IPS-18c (cell line): ENCODE measurements at regions not wholly inside any gene's neighbourhood (a gene's known extent, or its start where the extent isn't known, plus 50 kb on each side); places are given as distances from the start of the nearest gene placed in this dataset.
A peak's percentile ranks its signal among the peaks of the same experiment; 100 is the strongest.

Experiments used
- H3K4me3 ChIP-seq: 2 replicates; pipeline ENCODE4 v1.7.0; 2013; ENCODE audit warnings: low read depth, mild to moderate bottlenecking, low read length, moderate library complexity; ENCODE audit not compliant: insufficient read depth
- H3K9me3 ChIP-seq: one replicate; pipeline ENCODE4 v1.6.1; 2013; ENCODE audit warnings: mild to moderate bottlenecking, low read length, moderate library complexity; ENCODE audit not compliant: control insufficient read depth, insufficient read depth

DNA sequence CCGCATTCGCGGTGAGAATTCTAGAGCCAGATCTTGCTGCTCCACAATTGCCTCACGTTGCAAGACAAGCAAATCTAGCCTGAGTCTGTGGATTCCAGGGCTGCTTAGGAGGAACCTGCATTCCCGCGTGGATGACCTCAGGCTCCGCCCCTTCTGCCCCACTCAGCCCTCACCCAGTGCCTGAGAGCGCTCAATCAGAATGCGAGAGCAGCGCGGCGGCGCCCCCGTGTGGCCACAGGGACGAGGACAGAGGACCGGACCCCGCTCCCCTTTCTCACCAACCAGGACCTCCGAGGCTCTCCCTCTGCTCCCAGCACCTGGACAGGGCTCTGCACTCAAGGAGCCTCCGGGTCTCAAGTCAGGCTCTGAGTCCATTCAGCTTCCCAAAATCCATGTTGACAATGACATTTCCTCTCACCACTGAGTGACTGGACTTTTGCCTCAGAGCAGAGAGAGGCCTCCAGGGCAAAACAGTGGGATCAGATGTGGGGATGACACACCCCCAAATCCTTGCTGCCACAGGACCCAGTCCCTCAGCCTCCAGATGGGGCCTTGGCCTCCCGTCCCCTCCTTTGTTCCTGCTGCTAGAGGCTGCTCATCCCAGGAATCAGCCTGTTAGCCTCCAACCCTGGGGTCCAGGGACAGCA is 52.0 kb downstream of the RPP21 start:
- H3K4me3 ChIP-seq = 0 out of 2 replicates have a peak overlapping the region, but pooled peaks have one; percentile 15

DNA sequence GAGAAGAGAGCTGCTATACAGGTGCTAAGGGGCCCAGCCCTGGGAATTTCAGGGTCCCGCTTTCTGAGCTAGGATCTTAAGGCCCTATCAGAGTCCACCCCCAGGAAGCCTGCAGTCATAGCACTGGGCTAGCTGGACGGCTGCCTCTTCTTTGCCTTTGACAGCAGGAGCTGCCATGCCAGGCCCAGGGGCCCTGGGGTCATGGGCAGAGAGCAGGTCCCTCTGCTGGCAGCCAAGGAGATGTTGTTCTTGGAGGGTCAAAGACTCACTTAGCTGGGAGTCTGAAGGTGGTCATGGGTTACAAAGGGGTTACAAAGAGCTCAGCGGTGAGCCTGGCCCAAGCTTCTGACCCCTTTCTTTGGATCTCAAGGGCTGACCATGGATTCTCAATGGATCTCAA is 52.7 kb downstream of the RPP21 start:
- H3K4me3 ChIP-seq = no peak overlapping the region

More for the DNA sequence above, 52.0 kb downstream of the RPP21 start:
- no peaks in the 10 kb centered on the region for H3K9me3 ChIP-seq

GRCh38 chr6:30399390-30400058 is 54.6 kb downstream of the RPP21 start:
- Histone ChIP-seq H3K4me3 (no peak overlapping the region), H3K9me3 (no peaks in the 10 kb centered on the region)

More for the DNA sequence above, 52.7 kb downstream of the RPP21 start:
- no peaks in the 10 kb centered on the region for H3K9me3 ChIP-seq

GRCh38 chr6:30405934-30406333 is 61.0 kb downstream of the RPP21 start:
- H3K4me3 ChIP-seq = no peak overlapping the region
- no peaks in the 10 kb centered on the region for H3K9me3 ChIP-seq

GRCh38 chr6:30409184-30409583 is 64.2 kb downstream of the RPP21 start:
- Histone ChIP-seq H3K9me3 (no peaks in the 10 kb centered on the region), H3K4me3 (no peak overlapping the region)

DNA sequence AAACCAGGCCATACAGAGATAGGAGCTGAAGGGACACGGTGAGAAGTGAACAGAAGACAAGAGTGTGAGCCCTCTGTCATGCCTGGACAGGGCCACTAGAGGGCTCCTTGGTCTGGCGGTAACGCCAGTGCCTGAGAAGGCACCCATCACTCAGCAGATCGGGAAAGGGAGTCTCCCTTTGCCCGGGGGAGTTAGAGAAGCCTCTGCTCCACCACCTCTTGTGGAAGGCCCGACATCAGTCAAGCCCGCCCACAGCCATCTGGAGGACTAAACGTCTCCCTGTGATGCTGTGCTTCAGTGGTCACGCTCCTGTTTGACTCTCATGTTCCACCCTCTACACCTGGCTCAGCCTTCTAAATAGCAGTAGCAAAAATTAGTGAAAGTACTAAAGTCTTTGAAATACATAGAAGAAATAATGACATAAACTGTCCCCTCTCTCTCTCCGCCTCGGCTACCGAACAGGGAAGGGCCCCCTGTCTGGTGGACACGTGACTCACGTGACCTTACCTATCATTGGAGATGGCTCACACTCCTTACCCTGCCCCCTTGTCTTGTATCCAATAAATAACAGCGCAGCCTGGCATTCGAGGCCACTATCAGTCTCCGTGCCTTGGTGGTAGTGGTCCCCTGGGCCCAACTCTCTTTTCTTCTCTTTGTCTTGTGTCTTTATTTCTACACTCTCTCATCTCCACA is 66.7 kb downstream of the RPP21 start:
- no peaks in the 10 kb centered on the region for H3K9me3 ChIP-seq
- no peak overlapping the region; the same call in 1 of the 2 replicates for H3K4me3 ChIP-seq

DNA sequence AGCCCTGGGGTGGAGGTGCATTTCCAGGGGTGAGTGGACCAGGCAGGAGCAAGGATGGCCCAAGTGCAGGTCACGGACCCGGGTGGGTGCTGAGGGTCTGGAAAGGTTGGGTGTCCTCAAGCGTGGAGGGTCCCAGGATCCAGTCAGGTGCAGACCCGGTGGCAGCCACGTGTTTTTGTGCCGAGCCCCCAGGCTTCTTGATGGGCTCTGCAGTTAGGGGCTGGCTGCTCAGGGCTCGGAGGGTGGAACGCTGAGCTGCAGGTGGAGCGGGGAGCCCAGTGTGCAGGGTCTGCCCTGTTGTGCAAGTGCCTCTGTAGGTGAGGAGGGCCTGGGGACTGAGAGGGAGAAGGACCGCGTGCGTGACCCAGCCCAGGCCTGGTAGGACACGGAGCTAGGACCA is 70.9 kb upstream of the HLA-E start:
- no peak overlapping the region for H3K4me3 ChIP-seq

GRCh38 chr6:30424549-30424948 is 64.8 kb upstream of the HLA-E start:
- Histone ChIP-seq H3K4me3 (no peak overlapping the region), H3K9me3 (peaks cover 2% of the 10 kb centered on the region)

More for the DNA sequence above, 70.9 kb upstream of the HLA-E start:
- no peaks in the 10 kb centered on the region for H3K9me3 ChIP-seq
